NT2/D1 (cell line): ENCODE measurements at regions not wholly inside any gene's neighbourhood (a gene's known extent, or its start where the extent isn't known, plus 50 kb on each side); places are given as distances from the start of the nearest gene placed in this dataset.

Experiments
- SUZ12 ChIP-seq: IDR thresholded peaks from 2 replicates; pipeline ENCODE4 v1.6.1; 2011; ENCODE audit not compliant: insufficient read length, insufficient read depth; ENCODE audit errors: extremely low read depth
- YY1 ChIP-seq: IDR thresholded peaks from 2 replicates; pipeline ENCODE4 v1.6.1; 2011; ENCODE audit not compliant: insufficient read length, insufficient read depth
- ZNF274 ChIP-seq: IDR thresholded peaks from 2 replicates; pipeline ENCODE4 v1.6.1; 2011; ENCODE audit warnings: mild to moderate bottlenecking, low read depth, low read length

- no peak for TF ChIP-seq YY1
- no peak for TF ChIP-seq ZNF274
- TF ChIP-seq SUZ12: no peak
Measured at GRCh38 chr13:112254900-112255299, 121.3 kb upstream of the SPACA7 start.
